K562 (cell line): ENCODE measurements at regions not wholly inside any gene's neighbourhood (a gene's known extent, or its start where the extent isn't known, plus 50 kb on each side); places are given as distances from the start of the nearest gene placed in this dataset.

Experiments
- TF ChIP-seq, protein P1 (sequence below): fragments of 450-650 bp; IDR thresholded peaks from 2 replicates; pipeline ENCODE4 v1.6.1; 2017; ENCODE audit warnings: antibody characterized with exemption, mild to moderate bottlenecking
- TF ChIP-seq, protein P2 (sequence below), 2 experiments: fragments of 450-650 bp; IDR thresholded peaks; 2 replicates each; pipeline ENCODE4 v1.6.1; 2016
- TF ChIP-seq, protein P3 (sequence below), 2 experiments: fragments of 200-800 bp in 1 of 2; sonication (Bioruptor generic) in 1 of 2; sonication (generic) in 1 of 2; formaldehyde crosslinking in 1 of 2; IDR thresholded peaks in 1 of 2; conservative IDR thresholded peaks in 1 of 2; 2 replicates each; pipeline versions ENCODE4 v1.5.0 to v1.6.1; 2016 to 2020; ENCODE audit warnings: missing compliant biosample characterization in 1 of 2, missing genetic modification characterization in 1 of 2, missing genetic modification reagents in 1 of 2

DNA sequence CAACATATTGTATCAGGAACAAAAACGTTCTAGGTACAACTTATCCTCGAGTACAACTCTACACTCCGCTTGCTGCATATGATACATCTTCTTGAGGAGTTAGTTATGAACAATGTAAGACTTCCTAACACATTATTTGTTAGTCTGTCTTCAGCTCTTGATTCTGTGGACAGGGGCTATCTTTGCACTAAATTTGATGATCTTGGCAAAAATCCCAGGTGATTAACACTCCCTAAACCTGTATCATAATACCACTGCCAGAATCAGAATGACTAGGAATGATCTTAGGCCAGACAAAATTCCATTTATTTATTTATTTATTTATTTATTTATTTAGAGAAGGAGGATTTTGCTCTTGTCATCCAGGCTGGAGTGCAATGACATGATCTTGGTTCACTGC, 108.7 kb upstream of the AUTS2 start (continued):
- TF ChIP-seq, protein P1, sequence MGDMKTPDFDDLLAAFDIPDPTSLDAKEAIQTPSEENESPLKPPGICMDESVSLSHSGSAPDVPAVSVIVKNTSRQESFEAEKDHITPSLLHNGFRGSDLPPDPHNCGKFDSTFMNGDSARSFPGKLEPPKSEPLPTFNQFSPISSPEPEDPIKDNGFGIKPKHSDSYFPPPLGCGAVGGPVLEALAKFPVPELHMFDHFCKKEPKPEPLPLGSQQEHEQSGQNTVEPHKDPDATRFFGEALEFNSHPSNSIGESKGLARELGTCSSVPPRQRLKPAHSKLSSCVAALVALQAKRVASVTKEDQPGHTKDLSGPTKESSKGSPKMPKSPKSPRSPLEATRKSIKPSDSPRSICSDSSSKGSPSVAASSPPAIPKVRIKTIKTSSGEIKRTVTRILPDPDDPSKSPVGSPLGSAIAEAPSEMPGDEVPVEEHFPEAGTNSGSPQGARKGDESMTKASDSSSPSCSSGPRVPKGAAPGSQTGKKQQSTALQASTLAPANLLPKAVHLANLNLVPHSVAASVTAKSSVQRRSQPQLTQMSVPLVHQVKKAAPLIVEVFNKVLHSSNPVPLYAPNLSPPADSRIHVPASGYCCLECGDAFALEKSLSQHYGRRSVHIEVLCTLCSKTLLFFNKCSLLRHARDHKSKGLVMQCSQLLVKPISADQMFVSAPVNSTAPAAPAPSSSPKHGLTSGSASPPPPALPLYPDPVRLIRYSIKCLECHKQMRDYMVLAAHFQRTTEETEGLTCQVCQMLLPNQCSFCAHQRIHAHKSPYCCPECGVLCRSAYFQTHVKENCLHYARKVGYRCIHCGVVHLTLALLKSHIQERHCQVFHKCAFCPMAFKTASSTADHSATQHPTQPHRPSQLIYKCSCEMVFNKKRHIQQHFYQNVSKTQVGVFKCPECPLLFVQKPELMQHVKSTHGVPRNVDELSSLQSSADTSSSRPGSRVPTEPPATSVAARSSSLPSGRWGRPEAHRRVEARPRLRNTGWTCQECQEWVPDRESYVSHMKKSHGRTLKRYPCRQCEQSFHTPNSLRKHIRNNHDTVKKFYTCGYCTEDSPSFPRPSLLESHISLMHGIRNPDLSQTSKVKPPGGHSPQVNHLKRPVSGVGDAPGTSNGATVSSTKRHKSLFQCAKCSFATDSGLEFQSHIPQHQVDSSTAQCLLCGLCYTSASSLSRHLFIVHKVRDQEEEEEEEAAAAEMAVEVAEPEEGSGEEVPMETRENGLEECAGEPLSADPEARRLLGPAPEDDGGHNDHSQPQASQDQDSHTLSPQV = no peak
- TF ChIP-seq, protein P2, sequence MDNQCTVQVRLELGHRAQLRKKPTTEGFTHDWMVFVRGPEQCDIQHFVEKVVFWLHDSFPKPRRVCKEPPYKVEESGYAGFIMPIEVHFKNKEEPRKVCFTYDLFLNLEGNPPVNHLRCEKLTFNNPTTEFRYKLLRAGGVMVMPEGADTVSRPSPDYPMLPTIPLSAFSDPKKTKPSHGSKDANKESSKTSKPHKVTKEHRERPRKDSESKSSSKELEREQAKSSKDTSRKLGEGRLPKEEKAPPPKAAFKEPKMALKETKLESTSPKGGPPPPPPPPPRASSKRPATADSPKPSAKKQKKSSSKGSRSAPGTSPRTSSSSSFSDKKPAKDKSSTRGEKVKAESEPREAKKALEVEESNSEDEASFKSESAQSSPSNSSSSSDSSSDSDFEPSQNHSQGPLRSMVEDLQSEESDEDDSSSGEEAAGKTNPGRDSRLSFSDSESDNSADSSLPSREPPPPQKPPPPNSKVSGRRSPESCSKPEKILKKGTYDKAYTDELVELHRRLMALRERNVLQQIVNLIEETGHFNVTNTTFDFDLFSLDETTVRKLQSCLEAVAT (IDR thresholded peaks at IDR 0.05) = no peak
- TF ChIP-seq, protein P3, sequence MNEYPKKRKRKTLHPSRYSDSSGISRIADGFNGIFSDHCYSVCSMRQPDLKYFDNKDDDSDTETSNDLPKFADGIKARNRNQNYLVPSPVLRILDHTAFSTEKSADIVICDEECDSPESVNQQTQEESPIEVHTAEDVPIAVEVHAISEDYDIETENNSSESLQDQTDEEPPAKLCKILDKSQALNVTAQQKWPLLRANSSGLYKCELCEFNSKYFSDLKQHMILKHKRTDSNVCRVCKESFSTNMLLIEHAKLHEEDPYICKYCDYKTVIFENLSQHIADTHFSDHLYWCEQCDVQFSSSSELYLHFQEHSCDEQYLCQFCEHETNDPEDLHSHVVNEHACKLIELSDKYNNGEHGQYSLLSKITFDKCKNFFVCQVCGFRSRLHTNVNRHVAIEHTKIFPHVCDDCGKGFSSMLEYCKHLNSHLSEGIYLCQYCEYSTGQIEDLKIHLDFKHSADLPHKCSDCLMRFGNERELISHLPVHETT (CRISPR knock-in tag; conservative IDR thresholded peaks at IDR 0.05 in 1 of 2, IDR thresholded peaks at IDR 0.05 in 1 of 2) = no peak
- TF ChIP-seq, all 486 proteins: peak for 0
